IMR-90 (cell line): ENCODE measurements at regions not wholly inside any gene's neighbourhood (a gene's known extent, or its start where the extent isn't known, plus 50 kb on each side); places are given as distances from the start of the nearest gene placed in this dataset.

ENCODE experiments used
- ATAC-seq: fragments of 200-7000 bp; cut with Tn5 transposase; 2 replicates; pipeline ENCODE4 v1.9.1; 2020; ENCODE audit warnings: low read depth, mild to moderate bottlenecking, moderate library complexity
- BruUV-seq: library from RNA; stranded (reverse); fragments of 400-500 nt; replicated peaks from 2 replicates; lab custom pipeline; 2021; lab: Mats Ljungman, UMichigan
- CTCF ChIA-PET: fragments of 300-600 bp; formaldehyde crosslinking; extraction: SDS; loops from one replicate; lab custom pipeline; 2021; ENCODE audit warnings: antibody characterized with exemption; lab: Yijun Ruan, JAX
- POLR2A ChIA-PET: fragments of 300-600 bp; sonication (Branson Sonifier 250); formaldehyde crosslinking; loops from one replicate; lab custom pipeline; 2022; ENCODE audit warnings: antibody characterized with exemption; ENCODE audit not compliant: unreplicated experiment; lab: Charles Lee
- DNase-seq: peaks from one replicate; pipeline ENCODE4 v3.0.0; 2013
- H2AFZ ChIP-seq: replicated peaks from 2 replicates; pipeline ENCODE3; 2013; ENCODE audit warnings: low read length, mild to moderate bottlenecking; ENCODE audit not compliant: poor library complexity
- H2AK5ac ChIP-seq: 2 replicates; pipeline ENCODE4 v1.6.1; 2013; ENCODE audit warnings: low read depth, low read length, inconsistent platforms
- H2AK9ac ChIP-seq: replicated peaks from 2 replicates; pipeline ENCODE3; 2013; ENCODE audit warnings: mild to moderate bottlenecking, low read depth, low read length, moderate library complexity; ENCODE audit not compliant: poor library complexity
- H2BK120ac ChIP-seq: 2 replicates; pipeline ENCODE4 v1.6.1; 2013; ENCODE audit warnings: low read depth, low read length, inconsistent platforms
- H2BK15ac ChIP-seq: 3 replicates; pipeline ENCODE4 v1.6.1; 2013; ENCODE audit warnings: low read depth, low read length, inconsistent platforms
- H2BK20ac ChIP-seq: 2 replicates; pipeline ENCODE4 v1.6.1; 2013; ENCODE audit warnings: low read depth, mild to moderate bottlenecking, inconsistent platforms, low read length, moderate library complexity
- H2BK5ac ChIP-seq: 2 replicates; pipeline ENCODE4 v1.6.1; 2013; ENCODE audit warnings: mild to moderate bottlenecking, low read depth, low read length, inconsistent platforms; ENCODE audit not compliant: poor library complexity, severe bottlenecking
- H3K14ac ChIP-seq: replicated peaks from 2 replicates; pipeline ENCODE4 v1.6.1; 2013; ENCODE audit warnings: low read depth, low read length, inconsistent platforms
- H3K18ac ChIP-seq: 2 replicates; pipeline ENCODE4 v1.6.1; 2013; ENCODE audit warnings: low read depth, low read length, control low read depth
- H3K23ac ChIP-seq: 2 replicates; pipeline ENCODE4 v1.6.1; 2013; ENCODE audit warnings: low read depth, low read length, inconsistent platforms
- H3K27ac ChIP-seq: 2 replicates; pipeline ENCODE4 v1.5.1; 2013; ENCODE audit warnings: mild to moderate bottlenecking, control low read depth, low read length; ENCODE audit not compliant: insufficient read depth
- H3K27me3 ChIP-seq: 2 replicates; pipeline ENCODE4 v1.6.1; 2013; ENCODE audit warnings: low read length; ENCODE audit not compliant: control insufficient read depth, insufficient read depth
- H3K36me3 ChIP-seq: 2 replicates; pipeline ENCODE4 v1.6.1; 2013; ENCODE audit warnings: low read length, mixed read lengths; ENCODE audit not compliant: control insufficient read depth, insufficient read depth
- H3K4ac ChIP-seq: 2 replicates; pipeline ENCODE4 v1.6.1; 2013; ENCODE audit warnings: low read depth, low read length, inconsistent platforms
- H3K4me1 ChIP-seq: 2 replicates; pipeline ENCODE4 v1.6.1; 2013; ENCODE audit warnings: low read length, mixed read lengths; ENCODE audit not compliant: control insufficient read depth, insufficient read depth
- H3K4me2 ChIP-seq: 2 replicates; pipeline ENCODE4 v1.6.1; 2013; ENCODE audit warnings: low read depth, mild to moderate bottlenecking, control low read depth, low read length, moderate library complexity
- H3K4me3 ChIP-seq: 2 replicates; pipeline ENCODE4 v1.5.1; 2013; ENCODE audit warnings: low read depth, mild to moderate bottlenecking, control low read depth, low read length, moderate library complexity; ENCODE audit not compliant: insufficient read depth
- H3K56ac ChIP-seq: 2 replicates; pipeline ENCODE4 v1.6.1; 2013; ENCODE audit warnings: low read length, inconsistent platforms; ENCODE audit not compliant: insufficient read depth; ENCODE audit errors: extremely low read depth
- H3K79me1 ChIP-seq, 2 experiments: 2 replicates each; pipeline ENCODE4 v1.6.1; 2013; ENCODE audit warnings: low read length in 2 of 2, inconsistent platforms in 1 of 2, low read depth in 1 of 2
- H3K9ac ChIP-seq: 2 replicates; pipeline ENCODE4 v1.6.1; 2013; ENCODE audit warnings: low read depth, low read length, control low read depth
- H3K9me1 ChIP-seq: 2 replicates; pipeline ENCODE4 v1.6.1; 2013; ENCODE audit warnings: low read length, inconsistent platforms; ENCODE audit not compliant: insufficient read depth
- H3K9me3 ChIP-seq: 2 replicates; pipeline ENCODE4 v1.6.1; 2013; ENCODE audit warnings: low read length; ENCODE audit not compliant: control insufficient read depth, insufficient read depth
- H4K20me1 ChIP-seq: 2 replicates; pipeline ENCODE4 v1.6.1; 2013; ENCODE audit warnings: low read length, inconsistent platforms; ENCODE audit not compliant: insufficient read depth
- H4K5ac ChIP-seq: 2 replicates; pipeline ENCODE4 v1.6.1; 2013; ENCODE audit warnings: mild to moderate bottlenecking, low read depth, low read length, control low read depth
- H4K8ac ChIP-seq, 2 experiments: 2 replicates each; pipeline ENCODE4 v1.6.1; 2013; ENCODE audit warnings: low read depth in 2 of 2, low read length in 2 of 2, control low read depth in 1 of 2, inconsistent platforms in 1 of 2
- H4K91ac ChIP-seq: 2 replicates; pipeline ENCODE4 v1.6.1; 2013; ENCODE audit warnings: low read depth, low read length, inconsistent platforms; ENCODE audit not compliant: insufficient read depth
- BHLHE40 ChIP-seq: fragments of 150-350 bp; IDR thresholded peaks from 2 replicates; pipeline ENCODE4 v1.6.1; 2016; ENCODE audit warnings: mild to moderate bottlenecking, low read depth, low read length
- CEBPB ChIP-seq: IDR thresholded peaks from 2 replicates; pipeline ENCODE4 v1.6.1; 2012; ENCODE audit warnings: low read depth, low read length, improper control_type of control experiment
- CHD1 ChIP-seq: IDR thresholded peaks from 2 replicates; pipeline ENCODE4 v1.6.1; 2012; ENCODE audit warnings: low read depth, low read length, improper control_type of control experiment
- ELK1 ChIP-seq: fragments of 150-350 bp; IDR thresholded peaks from 2 replicates; pipeline ENCODE4 v1.6.1; 2016; ENCODE audit warnings: low read depth, mild to moderate bottlenecking, low read length, moderate library complexity, borderline replicate concordance
- FOS ChIP-seq: fragments of 150-350 bp; IDR thresholded peaks from 2 replicates; pipeline ENCODE4 v1.6.1; 2016; ENCODE audit warnings: low read depth, low read length
- MAFK ChIP-seq: IDR thresholded peaks from 2 replicates; pipeline ENCODE4 v1.6.1; 2012; ENCODE audit warnings: low read depth, low read length, improper control_type of control experiment
- MAZ ChIP-seq: IDR thresholded peaks from 2 replicates; pipeline ENCODE4 v1.6.1; 2012; ENCODE audit warnings: low read depth, mild to moderate bottlenecking, low read length, improper control_type of control experiment, moderate library complexity, borderline replicate concordance
- MXI1 ChIP-seq: IDR thresholded peaks from 2 replicates; pipeline ENCODE4 v1.6.1; 2012; ENCODE audit warnings: low read depth, mild to moderate bottlenecking, low read length, moderate library complexity, borderline replicate concordance
- NFE2L2 ChIP-seq: fragments of 150-350 bp; IDR thresholded peaks from 2 replicates; pipeline ENCODE4 v1.6.1; 2016; ENCODE audit warnings: low read depth, mild to moderate bottlenecking, low read length
- POLR2A ChIP-seq: IDR thresholded peaks from 2 replicates; pipeline ENCODE4 v1.6.1; 2012; ENCODE audit warnings: mild to moderate bottlenecking, low read depth, low read length
- RAD21 ChIP-seq: IDR thresholded peaks from 2 replicates; pipeline ENCODE4 v1.6.1; 2012; ENCODE audit warnings: low read length, improper control_type of control experiment
- RFX5 ChIP-seq: IDR thresholded peaks from 2 replicates; pipeline ENCODE4 v1.8.0; 2012; ENCODE audit warnings: low read depth, mild to moderate bottlenecking, low read length, moderate library complexity
- SMC3 ChIP-seq: fragments of 150-350 bp; IDR thresholded peaks from 2 replicates; pipeline ENCODE4 v1.6.1; 2016; ENCODE audit warnings: low read depth, mild to moderate bottlenecking, antibody characterized with exemption, low read length, moderate library complexity
- USF2 ChIP-seq: fragments of 150-350 bp; IDR thresholded peaks from 2 replicates; pipeline ENCODE4 v1.6.1; 2017; ENCODE audit warnings: mild to moderate bottlenecking, antibody characterized with exemption, low read length, low read depth
- dilution Hi-C: fragments of 300-500 bp; cut with HindIII; formaldehyde crosslinking; loops from one replicate; pipeline ENCODE4 v1.14.3; 2018; ENCODE audit warnings: low sequenced_read_pairs; ENCODE audit not compliant: unreplicated experiment
- in situ Hi-C: fragments of 300-500 bp; cut with MboI; formaldehyde crosslinking; loops from 3 replicates; pipeline ENCODE4 v1.14.3; 2019; ENCODE audit warnings: low sequenced_read_pairs, inconsistent platforms, mixed read lengths
- intact Hi-C: fragments of 100-400 bp; cut with micrococcal nuclease; formaldehyde crosslinking; loops from 2 replicates; pipeline ENCODE4 v1.10.0; 2022
- TF ChIP-seq, protein P1 (sequence below): conservative IDR thresholded peaks from 2 replicates; pipeline ENCODE4 v1.5.1; 2012; ENCODE audit warnings: mild to moderate bottlenecking, low read depth, low read length, improper control_type of control experiment

GRCh38 chr20:40368876-40369275, 320.2 kb downstream of the MAFB start:
- Histone ChIP-seq H2BK120ac (no peak overlapping the region), H3K4me1 (no peaks in the 10 kb centered on the region), H3K9ac (no peak overlapping the region), H2AK5ac (no peak overlapping the region), H3K18ac (no peak overlapping the region), H3K79me1 (no peaks in the 10 kb centered on the region), H4K5ac (no peak overlapping the region), H2AK9ac (no peak overlapping the region), H4K20me1 (no peaks in the 10 kb centered on the region), H3K36me3 (no peaks in the 10 kb centered on the region), H2BK15ac (no peak overlapping the region), H3K4me3 (no peak overlapping the region), H3K27me3 (no peaks in the 10 kb centered on the region), H3K9me3 (no peaks in the 10 kb centered on the region), H4K91ac (no peak overlapping the region), H2BK5ac (no peak overlapping the region), H3K56ac (no peak overlapping the region), H3K27ac (no peak overlapping the region), H3K9me1 (no peaks in the 10 kb centered on the region), H3K4ac (no peak overlapping the region), H2AFZ (no peak overlapping the region), H4K8ac (no peak overlapping the region), H2BK20ac (no peak overlapping the region), H3K14ac (no peak overlapping the region), H3K23ac (no peak overlapping the region), H3K4me2 (no peak overlapping the region)
- dilution Hi-C loops (no loop called here), intact Hi-C loops (no loop called here), in situ Hi-C loops (no loop called here)
- ChIA-PET CTCF (no interaction called here), POLR2A (no interaction called here)
- TF ChIP-seq CEBPB: no peak
- TF ChIP-seq BHLHE40: no peak
- TF ChIP-seq RAD21: no peak
- no peak for TF ChIP-seq CHD1
- no peak for TF ChIP-seq MAFK
- no peak for TF ChIP-seq MXI1
- no peak for TF ChIP-seq USF2
- no peak for TF ChIP-seq FOS
- TF ChIP-seq MAZ: no peak
- TF ChIP-seq RFX5: no peak
- TF ChIP-seq, protein P1, sequence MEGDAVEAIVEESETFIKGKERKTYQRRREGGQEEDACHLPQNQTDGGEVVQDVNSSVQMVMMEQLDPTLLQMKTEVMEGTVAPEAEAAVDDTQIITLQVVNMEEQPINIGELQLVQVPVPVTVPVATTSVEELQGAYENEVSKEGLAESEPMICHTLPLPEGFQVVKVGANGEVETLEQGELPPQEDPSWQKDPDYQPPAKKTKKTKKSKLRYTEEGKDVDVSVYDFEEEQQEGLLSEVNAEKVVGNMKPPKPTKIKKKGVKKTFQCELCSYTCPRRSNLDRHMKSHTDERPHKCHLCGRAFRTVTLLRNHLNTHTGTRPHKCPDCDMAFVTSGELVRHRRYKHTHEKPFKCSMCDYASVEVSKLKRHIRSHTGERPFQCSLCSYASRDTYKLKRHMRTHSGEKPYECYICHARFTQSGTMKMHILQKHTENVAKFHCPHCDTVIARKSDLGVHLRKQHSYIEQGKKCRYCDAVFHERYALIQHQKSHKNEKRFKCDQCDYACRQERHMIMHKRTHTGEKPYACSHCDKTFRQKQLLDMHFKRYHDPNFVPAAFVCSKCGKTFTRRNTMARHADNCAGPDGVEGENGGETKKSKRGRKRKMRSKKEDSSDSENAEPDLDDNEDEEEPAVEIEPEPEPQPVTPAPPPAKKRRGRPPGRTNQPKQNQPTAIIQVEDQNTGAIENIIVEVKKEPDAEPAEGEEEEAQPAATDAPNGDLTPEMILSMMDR: no peak
- no peak for TF ChIP-seq POLR2A
- TF ChIP-seq SMC3: no peak
- TF ChIP-seq NFE2L2: no peak
- no peak for TF ChIP-seq ELK1
- ATAC-seq (no peak), DNase-seq (no peak)
- BruUV-seq: no TSS peak
